Endothelial cell (in vitro differentiated cells): ENCODE measurements at regions not wholly inside any gene's neighbourhood (a gene's known extent, or its start where the extent isn't known, plus 50 kb on each side); places are given as distances from the start of the nearest gene placed in this dataset.

Experiments used
- DNase-seq: peaks from one replicate; pipeline ENCODE4 v3.0.0; 2021; ENCODE audit warnings: low spot score
- H3K27ac Mint-ChIP-seq: one replicate; pipeline ENCODE4 v1.8.0; 2021; ENCODE audit warnings: mixed read lengths, inconsistent platforms; ENCODE audit not compliant: unreplicated experiment
- H3K27me3 Mint-ChIP-seq: one replicate; pipeline ENCODE4 v1.8.0; 2021; ENCODE audit warnings: mild to moderate bottlenecking, moderate library complexity, mixed read lengths, inconsistent platforms; ENCODE audit not compliant: unreplicated experiment
- H3K36me3 Mint-ChIP-seq: one replicate; pipeline ENCODE4 v1.8.0; 2021; ENCODE audit warnings: mild to moderate bottlenecking, low read depth, mixed read lengths, inconsistent platforms; ENCODE audit not compliant: unreplicated experiment
- H3K4me1 Mint-ChIP-seq: one replicate; pipeline ENCODE4 v1.8.0; 2021; ENCODE audit warnings: mild to moderate bottlenecking, mixed read lengths, inconsistent platforms; ENCODE audit not compliant: unreplicated experiment
- H3K4me3 Mint-ChIP-seq: one replicate; pipeline ENCODE4 v1.8.0; 2021; ENCODE audit warnings: mild to moderate bottlenecking, mixed read lengths, inconsistent platforms; ENCODE audit not compliant: unreplicated experiment
- H3K9me3 Mint-ChIP-seq: one replicate; pipeline ENCODE4 v1.8.0; 2021; ENCODE audit warnings: mixed read lengths, inconsistent platforms; ENCODE audit not compliant: unreplicated experiment
- TF ChIP-seq, protein P1 (sequence below): fragments of 200-600 bp; sonication (generic); IDR thresholded peaks from one replicate; pipeline ENCODE4 v1.5.0; 2021; ENCODE audit warnings: antibody characterized with exemption; ENCODE audit not compliant: unreplicated experiment

DNA sequence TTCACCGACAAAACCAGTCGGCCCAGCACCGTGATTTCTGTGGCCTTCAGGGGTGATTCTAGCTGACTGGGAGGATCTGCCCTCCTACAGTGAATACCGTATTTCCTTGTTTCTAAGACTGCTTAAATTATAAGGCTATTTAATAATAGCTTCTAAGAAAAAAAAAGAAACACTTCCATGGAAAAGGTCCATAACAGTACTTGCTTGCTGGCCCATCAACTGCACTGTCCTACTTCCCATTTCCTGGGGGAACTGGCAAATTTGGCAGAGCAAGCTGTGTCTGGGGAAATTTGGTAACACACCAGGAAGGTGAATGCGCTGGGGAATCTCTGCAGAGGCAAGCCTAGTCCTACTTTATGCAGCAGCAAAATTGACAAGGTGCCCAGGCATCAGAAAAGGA lies 214.0 kb downstream of the ZNF326 start:
- TF ChIP-seq, protein P1, sequence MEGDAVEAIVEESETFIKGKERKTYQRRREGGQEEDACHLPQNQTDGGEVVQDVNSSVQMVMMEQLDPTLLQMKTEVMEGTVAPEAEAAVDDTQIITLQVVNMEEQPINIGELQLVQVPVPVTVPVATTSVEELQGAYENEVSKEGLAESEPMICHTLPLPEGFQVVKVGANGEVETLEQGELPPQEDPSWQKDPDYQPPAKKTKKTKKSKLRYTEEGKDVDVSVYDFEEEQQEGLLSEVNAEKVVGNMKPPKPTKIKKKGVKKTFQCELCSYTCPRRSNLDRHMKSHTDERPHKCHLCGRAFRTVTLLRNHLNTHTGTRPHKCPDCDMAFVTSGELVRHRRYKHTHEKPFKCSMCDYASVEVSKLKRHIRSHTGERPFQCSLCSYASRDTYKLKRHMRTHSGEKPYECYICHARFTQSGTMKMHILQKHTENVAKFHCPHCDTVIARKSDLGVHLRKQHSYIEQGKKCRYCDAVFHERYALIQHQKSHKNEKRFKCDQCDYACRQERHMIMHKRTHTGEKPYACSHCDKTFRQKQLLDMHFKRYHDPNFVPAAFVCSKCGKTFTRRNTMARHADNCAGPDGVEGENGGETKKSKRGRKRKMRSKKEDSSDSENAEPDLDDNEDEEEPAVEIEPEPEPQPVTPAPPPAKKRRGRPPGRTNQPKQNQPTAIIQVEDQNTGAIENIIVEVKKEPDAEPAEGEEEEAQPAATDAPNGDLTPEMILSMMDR = no peak
- no peaks in the 10 kb centered on the region for H3K27me3 Mint-ChIP-seq
- no peaks in the 10 kb centered on the region for H3K9me3 Mint-ChIP-seq
- DNase-seq = no peak
- no peak overlapping the region for H3K27ac Mint-ChIP-seq
- H3K4me3 Mint-ChIP-seq = no peak overlapping the region
- H3K4me1 Mint-ChIP-seq = no peaks in the 10 kb centered on the region
- no peaks in the 10 kb centered on the region for H3K36me3 Mint-ChIP-seq

GRCh38 chr1:90206260-90206659 lies 211.3 kb downstream of the ZNF326 start:
- Mint-ChIP-seq H3K4me3 (no peak overlapping the region), H3K9me3 (no peaks in the 10 kb centered on the region), H3K36me3 (no peaks in the 10 kb centered on the region), H3K4me1 (no peaks in the 10 kb centered on the region), H3K27me3 (no peaks in the 10 kb centered on the region), H3K27ac (no peak overlapping the region)
- TF ChIP-seq, protein P1 = no peak
- no peak for DNase-seq

DNA sequence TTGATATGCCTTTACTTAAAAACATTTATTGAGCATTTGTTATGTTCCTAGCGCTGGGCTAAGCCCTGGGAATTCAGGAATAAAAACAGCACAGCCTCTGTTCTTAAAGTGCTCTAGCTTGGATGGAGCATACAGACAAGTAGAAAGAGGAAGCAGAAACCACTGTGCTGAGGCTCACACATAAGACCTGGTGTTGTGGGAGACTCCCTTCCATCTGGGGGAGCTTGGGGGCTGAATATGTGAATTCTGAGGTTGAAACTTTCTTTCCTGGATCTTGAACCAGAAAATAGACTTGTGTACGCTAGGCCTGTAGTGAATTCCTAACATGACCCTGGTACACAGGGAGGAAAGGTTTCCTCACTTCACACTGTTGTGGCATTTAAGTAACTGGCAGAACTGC lies 209.9 kb downstream of the ZNF326 start:
- no peak for DNase-seq
- Mint-ChIP-seq H3K36me3 (no peaks in the 10 kb centered on the region), H3K9me3 (no peaks in the 10 kb centered on the region), H3K27ac (no peak overlapping the region), H3K4me3 (no peak overlapping the region), H3K4me1 (no peaks in the 10 kb centered on the region), H3K27me3 (no peaks in the 10 kb centered on the region)
- TF ChIP-seq, protein P1 = no peak

- Mint-ChIP-seq H3K9me3 (no peaks in the 10 kb centered on the region), H3K27me3 (no peaks in the 10 kb centered on the region), H3K27ac (no peak overlapping the region), H3K4me1 (no peaks in the 10 kb centered on the region), H3K36me3 (no peaks in the 10 kb centered on the region), H3K4me3 (no peak overlapping the region)
- TF ChIP-seq, protein P1 = no peak
- no peak for DNase-seq
These were observed 209.2 kb downstream of the ZNF326 start for GRCh38 chr1:90204023-90204590.

GRCh38 chr1:90201467-90202358 lies 206.8 kb downstream of the ZNF326 start:
- DNase-seq = no peak
- Mint-ChIP-seq H3K27ac (no peak overlapping the region), H3K4me3 (no peak overlapping the region)

More at GRCh38 chr1:90201467-90202358, 206.8 kb downstream of the ZNF326 start:
- no peaks in the 10 kb centered on the region for H3K36me3 Mint-ChIP-seq
- no peaks in the 10 kb centered on the region for H3K9me3 Mint-ChIP-seq
- H3K27me3 Mint-ChIP-seq = no peaks in the 10 kb centered on the region
- peaks cover 8% of the 10 kb centered on the region for H3K4me1 Mint-ChIP-seq
- TF ChIP-seq, protein P1 = no peak
